ENCODE measurements at regions not wholly inside any gene's neighbourhood (a gene's known extent, or its start where the extent isn't known, plus 50 kb on each side); places are given as distances from the start of the nearest gene placed in this dataset.

GRCh38 chr3:72427624-72428023, 420.6 kb downstream of the SHQ1 start:
- no peak for TF ChIP-seq CTCF (IDR thresholded peaks at IDR 0.05; ENCODE audit: insufficient read depth, low read length, poor library complexity, severe bottlenecking)
- TF ChIP-seq EZH2phosphoT487 (conservative IDR thresholded peaks at IDR 0.05; ENCODE audit: low read length): no peak

All from SU-DHL-6 (cell line).